ENCODE measurements at regions not wholly inside any gene's neighbourhood (a gene's known extent, or its start where the extent isn't known, plus 50 kb on each side); places are given as distances from the start of the nearest gene placed in this dataset.

DNA sequence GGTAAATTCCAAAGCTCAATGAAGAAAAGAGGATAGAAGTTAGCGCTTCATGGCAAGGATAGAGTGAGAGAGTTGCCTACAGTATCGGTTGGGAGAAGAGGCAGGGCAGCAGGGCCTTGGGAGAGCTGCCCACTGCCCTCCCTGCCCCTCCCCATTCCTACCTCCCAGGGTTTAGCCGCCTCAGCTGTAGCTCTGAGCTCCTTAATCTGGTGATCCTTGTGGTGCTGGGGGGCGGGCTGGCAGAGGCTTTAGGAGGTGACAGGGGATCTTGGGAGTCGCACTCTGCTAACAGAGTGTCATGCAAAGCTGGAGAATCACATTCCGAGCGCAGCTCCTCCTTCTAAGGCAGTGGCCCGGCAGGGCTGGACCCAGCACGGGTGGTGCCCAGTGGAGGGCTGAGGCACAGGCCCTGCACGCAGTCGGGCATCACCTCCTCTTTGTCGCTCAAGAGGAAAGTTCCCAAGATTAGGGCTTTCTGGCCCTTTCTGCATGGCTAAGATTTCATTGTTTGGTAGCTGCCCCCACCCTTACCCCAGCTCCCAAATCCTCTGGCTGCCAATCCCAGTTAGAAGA, 57.1 kb upstream of the POLG start:
- no peaks in the 10 kb centered on the region for H3K9me3 ChIP-seq (ENCODE audit: control insufficient read depth in 5 of 5, low read length in 5 of 5)
- no peak overlapping the region for H3K27ac ChIP-seq (ENCODE audit: low read depth, low read length)
- H3K36me3 ChIP-seq (ENCODE audit: control insufficient read depth in 5 of 5, insufficient read depth in 5 of 5, low read length in 5 of 5) = no peaks in the 10 kb centered on the region
- no peak overlapping the region for H3K9ac ChIP-seq (ENCODE audit: low read length in 5 of 5)
- peaks cover 0 to 19% (median 6%) of the 10 kb centered on the region in 5 donors for H3K4me1 ChIP-seq (ENCODE audit: control insufficient read depth in 5 of 5, insufficient read depth in 5 of 5, low read length in 5 of 5)
- no peak overlapping the region for H3K4me3 ChIP-seq (ENCODE audit: low read depth in 1 of 5, low read length in 5 of 5)
- peaks cover 6 to 54% (median 43%) of the 10 kb centered on the region in 5 donors for H3K27me3 ChIP-seq (ENCODE audit: control insufficient read depth in 5 of 5, insufficient read depth in 4 of 5, low read length in 5 of 5)

DNA sequence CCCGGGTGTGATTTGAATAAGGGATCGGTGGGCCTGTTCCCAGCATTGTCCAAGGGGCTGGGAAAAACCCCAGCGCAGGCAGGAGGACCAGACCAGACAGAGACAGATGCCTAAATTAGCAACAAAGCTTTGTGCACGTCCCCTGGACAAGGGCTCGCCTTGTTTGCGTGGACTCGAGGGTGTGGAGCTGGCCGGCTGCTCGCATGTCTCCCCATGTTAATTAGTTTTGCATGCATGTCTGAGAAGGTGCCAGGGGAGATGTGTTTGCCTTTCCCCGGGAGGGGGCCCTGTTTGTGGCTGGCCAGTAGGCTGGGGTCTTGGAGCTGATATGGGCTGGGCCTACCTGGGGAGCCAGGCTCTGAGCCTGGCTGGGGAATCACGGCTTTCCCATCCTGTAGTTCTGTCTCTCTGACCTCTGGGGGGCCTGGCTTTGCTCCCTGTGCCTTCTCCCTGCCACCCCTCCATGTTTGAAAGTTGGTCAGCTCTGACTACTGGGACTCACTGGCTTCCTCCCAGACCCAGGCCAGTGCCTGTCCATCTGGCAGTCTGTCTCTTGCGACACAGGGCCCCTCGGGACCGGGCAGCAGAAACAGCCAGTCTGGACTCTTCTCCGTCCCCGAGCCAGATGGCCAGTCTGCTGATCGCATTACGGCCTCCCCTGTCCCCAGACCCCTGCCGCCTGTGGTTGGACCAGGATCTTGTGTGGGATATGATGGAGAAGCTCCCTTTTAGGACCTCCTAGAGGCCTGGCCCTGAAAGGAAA, 55.4 kb upstream of the POLG start:
- Histone ChIP-seq H3K9me3 (ENCODE audit: control insufficient read depth in 5 of 5, low read length in 5 of 5) (no peaks in the 10 kb centered on the region), H3K27ac (ENCODE audit: low read depth, low read length) (no peak overlapping the region), H3K36me3 (ENCODE audit: control insufficient read depth in 5 of 5, insufficient read depth in 5 of 5, low read length in 5 of 5) (no peaks in the 10 kb centered on the region), H3K4me1 (ENCODE audit: control insufficient read depth in 5 of 5, insufficient read depth in 5 of 5, low read length in 5 of 5) (peaks cover 0 to 11% (median 6%) of the 10 kb centered on the region in 5 donors), H3K4me3 (ENCODE audit: low read depth in 1 of 5, low read length in 5 of 5) (no peak overlapping the region), H3K27me3 (ENCODE audit: control insufficient read depth in 5 of 5, insufficient read depth in 4 of 5, low read length in 5 of 5) (peaks cover 6 to 42% (median 32%) of the 10 kb centered on the region in 5 donors), H3K9ac (ENCODE audit: low read length in 5 of 5) (no peak overlapping the region)

- Histone ChIP-seq H3K27me3 (ENCODE audit: control insufficient read depth in 5 of 5, insufficient read depth in 4 of 5, low read length in 5 of 5) (peaks cover 4 to 30% (median 22%) of the 10 kb centered on the region in 5 donors), H3K27ac (ENCODE audit: low read depth, low read length) (no peak overlapping the region), H3K4me1 (ENCODE audit: control insufficient read depth in 5 of 5, insufficient read depth in 5 of 5, low read length in 5 of 5) (peaks cover 0 to 11% (median 6%) of the 10 kb centered on the region in 5 donors), H3K4me3 (ENCODE audit: low read depth in 1 of 5, low read length in 5 of 5) (no peak overlapping the region), H3K9me3 (ENCODE audit: control insufficient read depth in 5 of 5, low read length in 5 of 5) (no peaks in the 10 kb centered on the region), H3K9ac (ENCODE audit: low read length in 5 of 5) (no peak overlapping the region), H3K36me3 (ENCODE audit: control insufficient read depth in 5 of 5, insufficient read depth in 5 of 5, low read length in 5 of 5) (no peaks in the 10 kb centered on the region)
Measured at GRCh38 chr15:89387140-89387903, 52.7 kb upstream of the POLG start.

DNA sequence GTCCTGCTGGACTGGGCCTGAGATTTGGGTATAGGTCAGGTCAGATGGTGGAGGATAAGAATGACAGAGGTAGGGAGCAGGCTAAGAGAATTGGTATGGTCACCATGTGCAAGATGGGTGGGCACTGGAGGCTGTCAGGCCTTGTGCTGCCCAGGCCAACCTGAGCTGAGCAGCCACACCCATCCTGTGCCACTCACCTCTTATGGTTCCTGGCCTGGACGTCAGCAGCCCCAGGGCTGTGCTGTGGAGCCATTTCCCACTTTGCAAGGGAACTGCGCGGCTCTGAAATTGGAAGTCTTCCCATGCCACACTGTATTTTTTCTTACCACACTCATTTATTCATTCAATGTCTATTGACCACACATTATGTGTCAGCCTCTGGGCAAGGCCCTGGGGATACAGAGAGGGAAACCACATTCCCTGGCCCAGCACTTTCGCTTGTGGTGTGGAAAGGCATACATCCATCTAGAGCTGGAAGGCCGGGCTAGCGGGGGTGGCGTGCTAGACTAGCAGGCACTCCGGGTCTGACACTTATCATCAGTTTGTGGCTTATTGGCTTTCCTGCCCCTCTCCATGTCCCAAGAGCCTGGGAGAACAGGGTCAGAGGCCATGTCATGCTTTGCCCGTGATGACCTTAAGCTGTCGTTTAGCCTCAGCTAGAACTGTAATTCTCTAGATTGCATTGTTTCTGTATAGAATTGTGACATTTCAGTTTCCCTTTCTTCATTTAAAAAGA, 51.1 kb upstream of the POLG start:
- peaks cover 0 to 11% (median 6%) of the 10 kb centered on the region in 5 donors for H3K4me1 ChIP-seq (ENCODE audit: control insufficient read depth in 5 of 5, insufficient read depth in 5 of 5, low read length in 5 of 5)
- H3K9ac ChIP-seq (ENCODE audit: low read length in 5 of 5) = no peak overlapping the region

More for the DNA sequence above, 51.1 kb upstream of the POLG start:
- Histone ChIP-seq H3K9me3 (ENCODE audit: control insufficient read depth in 5 of 5, low read length in 5 of 5) (no peaks in the 10 kb centered on the region), H3K36me3 (ENCODE audit: control insufficient read depth in 5 of 5, insufficient read depth in 5 of 5, low read length in 5 of 5) (no peaks in the 10 kb centered on the region), H3K27me3 (ENCODE audit: control insufficient read depth in 5 of 5, insufficient read depth in 4 of 5, low read length in 5 of 5) (peaks cover 4 to 32% (median 16%) of the 10 kb centered on the region in 5 donors), H3K4me3 (ENCODE audit: low read depth in 1 of 5, low read length in 5 of 5) (no peak overlapping the region), H3K27ac (ENCODE audit: low read depth, low read length) (no peak overlapping the region)
